ENCODE measurements at regions not wholly inside any gene's neighbourhood (a gene's known extent, or its start where the extent isn't known, plus 50 kb on each side); places are given as distances from the start of the nearest gene placed in this dataset.

DNA sequence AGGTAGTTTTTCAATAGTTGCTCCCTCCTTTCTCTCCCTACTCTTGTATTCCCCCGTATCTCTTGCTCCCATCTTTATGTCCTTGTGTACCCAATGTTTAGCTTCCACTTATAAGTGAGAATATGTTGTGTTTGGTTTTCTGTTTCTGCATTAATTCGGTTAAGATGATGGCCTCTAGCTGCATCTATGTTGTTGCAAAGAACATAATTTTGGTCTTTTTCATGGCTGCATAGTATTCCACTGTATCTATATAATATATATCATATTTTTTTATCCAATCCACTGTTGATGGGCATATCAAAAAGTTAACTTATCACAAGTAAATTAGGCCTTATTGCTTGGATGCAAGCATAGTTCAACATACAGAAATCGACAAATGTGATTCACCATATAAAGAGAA is 594.0 kb downstream of the TYW1 start:
- TF ChIP-seq, protein P1, sequence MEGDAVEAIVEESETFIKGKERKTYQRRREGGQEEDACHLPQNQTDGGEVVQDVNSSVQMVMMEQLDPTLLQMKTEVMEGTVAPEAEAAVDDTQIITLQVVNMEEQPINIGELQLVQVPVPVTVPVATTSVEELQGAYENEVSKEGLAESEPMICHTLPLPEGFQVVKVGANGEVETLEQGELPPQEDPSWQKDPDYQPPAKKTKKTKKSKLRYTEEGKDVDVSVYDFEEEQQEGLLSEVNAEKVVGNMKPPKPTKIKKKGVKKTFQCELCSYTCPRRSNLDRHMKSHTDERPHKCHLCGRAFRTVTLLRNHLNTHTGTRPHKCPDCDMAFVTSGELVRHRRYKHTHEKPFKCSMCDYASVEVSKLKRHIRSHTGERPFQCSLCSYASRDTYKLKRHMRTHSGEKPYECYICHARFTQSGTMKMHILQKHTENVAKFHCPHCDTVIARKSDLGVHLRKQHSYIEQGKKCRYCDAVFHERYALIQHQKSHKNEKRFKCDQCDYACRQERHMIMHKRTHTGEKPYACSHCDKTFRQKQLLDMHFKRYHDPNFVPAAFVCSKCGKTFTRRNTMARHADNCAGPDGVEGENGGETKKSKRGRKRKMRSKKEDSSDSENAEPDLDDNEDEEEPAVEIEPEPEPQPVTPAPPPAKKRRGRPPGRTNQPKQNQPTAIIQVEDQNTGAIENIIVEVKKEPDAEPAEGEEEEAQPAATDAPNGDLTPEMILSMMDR (IDR thresholded peaks at IDR 0.05): no peak
- TF ChIP-seq EP300 (IDR thresholded peaks at IDR 0.05) (no peak), POLR2A (IDR thresholded peaks at IDR 0.05) (no peak), POLR2AphosphoS5 (IDR thresholded peaks at IDR 0.05) (no peak)
